SU-DHL-6 (cell line): ENCODE measurements at regions not wholly inside any gene's neighbourhood (a gene's known extent, or its start where the extent isn't known, plus 50 kb on each side); places are given as distances from the start of the nearest gene placed in this dataset.

Experiments used
- H2AFZ ChIP-seq: fragments of 200-600 bp; sonication (generic); 2 replicates; pipeline ENCODE4 v1.6.1; 2014; ENCODE audit warnings: low read depth, mild to moderate bottlenecking, moderate library complexity, mixed read lengths, antibody characterized with exemption, low read length; ENCODE audit not compliant: severe bottlenecking
- H3F3A ChIP-seq: fragments of 200-600 bp; shearing (Covaris generic); 2 replicates; pipeline ENCODE4 v1.6.0; 2016; ENCODE audit warnings: antibody characterized with exemption, mild to moderate bottlenecking; ENCODE audit not compliant: insufficient read depth
- H3K27ac ChIP-seq: fragments of 200-600 bp; sonication (generic); 2 replicates; pipeline ENCODE4 v1.5.1; 2016; ENCODE audit warnings: low read depth, mild to moderate bottlenecking, low read length, moderate library complexity, mixed read lengths
- H3K27me3 ChIP-seq: fragments of 200-600 bp; sonication (generic), shearing (Covaris generic); 2 replicates; pipeline ENCODE4 v1.6.0; 2014; ENCODE audit warnings: mild to moderate bottlenecking, low read length
- H3K36me3 ChIP-seq: fragments of 200-600 bp; sonication (generic); 2 replicates; pipeline ENCODE4 v1.6.1; 2014; ENCODE audit warnings: mild to moderate bottlenecking, low read length, mixed read lengths
- H3K4me2 ChIP-seq: fragments of 300-600, 200-600 bp; shearing (Covaris generic), sonication (generic); 2 replicates; pipeline ENCODE4 v1.6.0; 2014; ENCODE audit warnings: low read length, low read depth, mild to moderate bottlenecking; ENCODE audit not compliant: poor library complexity, severe bottlenecking
- H3K4me3 ChIP-seq: fragments of 200-600 bp; sonication (generic); 2 replicates; pipeline ENCODE4 v1.5.1; 2014; ENCODE audit warnings: antibody characterized with exemption, low read length, mild to moderate bottlenecking, mixed read lengths; ENCODE audit not compliant: insufficient read depth, poor library complexity, severe bottlenecking
- H3K79me2 ChIP-seq: fragments of 200-600 bp; sonication (generic); 2 replicates; pipeline ENCODE4 v1.6.1; 2014; ENCODE audit warnings: mild to moderate bottlenecking, low read length, moderate library complexity; ENCODE audit not compliant: insufficient read depth
- H3K9ac ChIP-seq: fragments of 200-600 bp; sonication (generic); 2 replicates; pipeline ENCODE4 v1.7.0; 2014; ENCODE audit warnings: mild to moderate bottlenecking, low read length
- H3K9me2 ChIP-seq: fragments of 200-600 bp; sonication (generic); replicated peaks from 2 replicates; pipeline ENCODE4 v1.6.1; 2014; ENCODE audit warnings: low read length; ENCODE audit not compliant: insufficient read depth
- H3K9me3 ChIP-seq: fragments of 200-600 bp; sonication (generic); 2 replicates; pipeline ENCODE4 v1.6.1; 2014; ENCODE audit warnings: low read length, mixed read lengths; ENCODE audit not compliant: insufficient read depth
- H4K20me1 ChIP-seq: fragments of 200-600 bp; sonication (generic); 2 replicates; pipeline ENCODE4 v1.6.1; 2014; ENCODE audit warnings: low read depth, mild to moderate bottlenecking, antibody characterized with exemption, low read length, moderate library complexity, mixed read lengths
- EZH2phosphoT487 ChIP-seq: fragments of 200-600 bp; sonication (generic), shearing (Covaris generic); conservative IDR thresholded peaks from 2 replicates; pipeline ENCODE4 v1.6.1; 2018; ENCODE audit warnings: mild to moderate bottlenecking, antibody characterized with exemption, low read length, moderate library complexity, mixed read lengths
- TF ChIP-seq, protein P1 (sequence below): fragments of 200-600 bp; sonication (generic); IDR thresholded peaks from one replicate; pipeline ENCODE4 v1.5.1; 2017; ENCODE audit warnings: antibody characterized with exemption, mild to moderate bottlenecking, low read length, moderate library complexity; ENCODE audit not compliant: insufficient read depth, poor library complexity, severe bottlenecking

DNA sequence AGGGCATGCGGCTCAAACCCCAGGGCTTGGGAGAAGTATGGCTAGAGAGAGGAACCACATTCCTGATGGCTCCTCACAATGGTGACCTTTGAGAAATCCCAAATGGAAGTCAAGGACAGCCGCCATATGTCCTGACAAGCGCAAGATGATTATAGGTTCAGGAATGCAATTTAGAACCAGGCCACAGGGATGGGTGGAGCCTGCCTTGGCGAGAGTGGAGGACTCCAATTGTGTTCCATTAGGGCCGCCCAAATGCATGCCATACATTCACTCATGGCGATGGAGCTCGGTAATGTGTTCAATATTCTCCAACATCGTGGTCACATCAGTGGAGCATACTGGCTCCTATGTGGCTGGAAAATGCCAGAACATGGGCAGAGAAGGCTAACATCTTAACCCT, 662.9 kb upstream of the ID2 start:
- H3K27me3 ChIP-seq = no peaks in the 10 kb centered on the region
- H2AFZ ChIP-seq = no peak overlapping the region
- H3K79me2 ChIP-seq = no peaks in the 10 kb centered on the region
- no peak overlapping the region for H3K27ac ChIP-seq
- H3K4me2 ChIP-seq = no peak overlapping the region
- TF ChIP-seq, protein P1, sequence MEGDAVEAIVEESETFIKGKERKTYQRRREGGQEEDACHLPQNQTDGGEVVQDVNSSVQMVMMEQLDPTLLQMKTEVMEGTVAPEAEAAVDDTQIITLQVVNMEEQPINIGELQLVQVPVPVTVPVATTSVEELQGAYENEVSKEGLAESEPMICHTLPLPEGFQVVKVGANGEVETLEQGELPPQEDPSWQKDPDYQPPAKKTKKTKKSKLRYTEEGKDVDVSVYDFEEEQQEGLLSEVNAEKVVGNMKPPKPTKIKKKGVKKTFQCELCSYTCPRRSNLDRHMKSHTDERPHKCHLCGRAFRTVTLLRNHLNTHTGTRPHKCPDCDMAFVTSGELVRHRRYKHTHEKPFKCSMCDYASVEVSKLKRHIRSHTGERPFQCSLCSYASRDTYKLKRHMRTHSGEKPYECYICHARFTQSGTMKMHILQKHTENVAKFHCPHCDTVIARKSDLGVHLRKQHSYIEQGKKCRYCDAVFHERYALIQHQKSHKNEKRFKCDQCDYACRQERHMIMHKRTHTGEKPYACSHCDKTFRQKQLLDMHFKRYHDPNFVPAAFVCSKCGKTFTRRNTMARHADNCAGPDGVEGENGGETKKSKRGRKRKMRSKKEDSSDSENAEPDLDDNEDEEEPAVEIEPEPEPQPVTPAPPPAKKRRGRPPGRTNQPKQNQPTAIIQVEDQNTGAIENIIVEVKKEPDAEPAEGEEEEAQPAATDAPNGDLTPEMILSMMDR = no peak
- no peak for TF ChIP-seq EZH2phosphoT487
- H4K20me1 ChIP-seq = no peaks in the 10 kb centered on the region
- H3K36me3 ChIP-seq = no peaks in the 10 kb centered on the region
- H3K9ac ChIP-seq = no peak overlapping the region
- no peaks in the 10 kb centered on the region for H3K9me3 ChIP-seq
- no peak overlapping the region for H3K4me3 ChIP-seq
- no peaks in the 10 kb centered on the region for H3K9me2 ChIP-seq
- no peaks in the 10 kb centered on the region for H3F3A ChIP-seq

DNA sequence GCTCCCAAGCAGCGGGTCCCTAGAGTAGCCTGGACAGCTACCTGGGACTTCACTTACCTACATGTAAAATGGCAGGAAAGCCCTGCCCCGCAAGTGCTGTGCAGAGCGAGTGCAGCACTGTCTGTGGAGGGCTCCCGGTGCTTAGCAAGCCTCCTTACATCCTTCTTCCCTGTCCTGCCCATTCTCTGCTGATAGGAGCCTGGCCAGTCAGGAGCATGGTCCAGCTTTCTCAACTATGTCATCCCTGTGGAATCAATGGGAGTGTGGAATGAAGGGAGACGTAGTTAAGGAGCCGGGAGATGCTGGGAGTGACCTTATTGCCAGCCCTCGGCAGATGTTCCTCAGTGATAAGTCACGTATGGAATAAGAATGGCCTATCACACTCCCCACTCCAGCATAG, 661.9 kb upstream of the ID2 start:
- Histone ChIP-seq H3K36me3 (no peaks in the 10 kb centered on the region), H3K27ac (no peak overlapping the region), H3K79me2 (no peaks in the 10 kb centered on the region), H3K9me3 (no peaks in the 10 kb centered on the region), H3K9me2 (no peaks in the 10 kb centered on the region), H2AFZ (no peak overlapping the region), H3F3A (no peaks in the 10 kb centered on the region), H3K4me2 (no peak overlapping the region), H3K27me3 (no peaks in the 10 kb centered on the region), H3K9ac (no peak overlapping the region), H3K4me3 (no peak overlapping the region), H4K20me1 (no peaks in the 10 kb centered on the region)
- TF ChIP-seq EZH2phosphoT487 = no peak
- TF ChIP-seq, protein P1 = no peak

DNA sequence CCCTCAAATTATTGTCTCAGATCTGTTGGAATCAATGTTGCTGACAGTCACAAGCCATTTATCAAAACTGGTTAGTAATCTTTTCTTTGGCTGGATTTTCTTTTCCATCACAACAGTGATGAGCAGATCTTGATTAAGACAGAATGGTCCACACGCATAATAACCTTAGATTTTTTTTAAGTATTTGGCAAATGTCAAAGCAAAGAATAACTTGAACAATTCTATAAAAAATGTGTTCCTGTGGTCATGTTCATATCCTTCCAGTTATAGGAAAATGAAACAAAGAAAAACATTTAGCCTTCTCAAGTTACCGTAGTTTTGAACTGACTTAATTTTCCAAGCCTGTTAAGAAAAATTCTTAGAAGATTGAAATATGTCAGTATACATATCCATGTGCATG, 659.9 kb upstream of the ID2 start:
- no peaks in the 10 kb centered on the region for H3K9me3 ChIP-seq
- no peak overlapping the region for H3K4me3 ChIP-seq
- no peaks in the 10 kb centered on the region for H4K20me1 ChIP-seq
- TF ChIP-seq, protein P1 = no peak
- no peak for TF ChIP-seq EZH2phosphoT487
- no peaks in the 10 kb centered on the region for H3K79me2 ChIP-seq
- H3K27me3 ChIP-seq = no peaks in the 10 kb centered on the region
- no peak overlapping the region for H3K27ac ChIP-seq
- no peaks in the 10 kb centered on the region for H3K9me2 ChIP-seq
- H3K9ac ChIP-seq = no peak overlapping the region
- no peak overlapping the region for H3K4me2 ChIP-seq
- H3K36me3 ChIP-seq = no peaks in the 10 kb centered on the region
- H3F3A ChIP-seq = no peaks in the 10 kb centered on the region
- no peak overlapping the region for H2AFZ ChIP-seq
